ENCODE measurements at regions not wholly inside any gene's neighbourhood (a gene's known extent, or its start where the extent isn't known, plus 50 kb on each side); places are given as distances from the start of the nearest gene placed in this dataset.

DNA sequence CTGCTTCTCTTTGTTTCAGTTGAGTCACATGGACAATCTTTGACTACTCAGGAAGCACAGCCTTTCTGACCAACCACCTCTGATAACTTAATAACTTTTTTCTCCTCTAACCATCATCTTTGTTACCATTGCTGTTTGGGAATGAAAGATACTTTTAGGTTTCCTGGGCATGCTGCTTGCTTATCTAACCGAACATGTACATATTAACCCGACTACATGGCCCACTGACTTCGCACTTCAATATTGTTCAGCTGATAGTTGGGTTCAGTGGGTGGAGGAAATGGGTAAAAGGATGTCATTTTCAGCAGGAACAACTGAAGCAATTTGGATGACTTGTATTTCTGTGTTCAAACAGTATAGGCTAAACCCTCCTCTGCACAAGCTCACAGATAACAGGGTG, 214.3 kb downstream of the SQOR start:
- DNase-seq (ENCODE audit: low read depth): no peak
- H3K4me3 ChIP-seq (ENCODE audit: low read depth, low read length): no peak overlapping the region
- TF ChIP-seq, protein P1, sequence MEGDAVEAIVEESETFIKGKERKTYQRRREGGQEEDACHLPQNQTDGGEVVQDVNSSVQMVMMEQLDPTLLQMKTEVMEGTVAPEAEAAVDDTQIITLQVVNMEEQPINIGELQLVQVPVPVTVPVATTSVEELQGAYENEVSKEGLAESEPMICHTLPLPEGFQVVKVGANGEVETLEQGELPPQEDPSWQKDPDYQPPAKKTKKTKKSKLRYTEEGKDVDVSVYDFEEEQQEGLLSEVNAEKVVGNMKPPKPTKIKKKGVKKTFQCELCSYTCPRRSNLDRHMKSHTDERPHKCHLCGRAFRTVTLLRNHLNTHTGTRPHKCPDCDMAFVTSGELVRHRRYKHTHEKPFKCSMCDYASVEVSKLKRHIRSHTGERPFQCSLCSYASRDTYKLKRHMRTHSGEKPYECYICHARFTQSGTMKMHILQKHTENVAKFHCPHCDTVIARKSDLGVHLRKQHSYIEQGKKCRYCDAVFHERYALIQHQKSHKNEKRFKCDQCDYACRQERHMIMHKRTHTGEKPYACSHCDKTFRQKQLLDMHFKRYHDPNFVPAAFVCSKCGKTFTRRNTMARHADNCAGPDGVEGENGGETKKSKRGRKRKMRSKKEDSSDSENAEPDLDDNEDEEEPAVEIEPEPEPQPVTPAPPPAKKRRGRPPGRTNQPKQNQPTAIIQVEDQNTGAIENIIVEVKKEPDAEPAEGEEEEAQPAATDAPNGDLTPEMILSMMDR (IDR thresholded peaks at IDR 0.05; ENCODE audit: insufficient read depth, low read length): no peak

DNA sequence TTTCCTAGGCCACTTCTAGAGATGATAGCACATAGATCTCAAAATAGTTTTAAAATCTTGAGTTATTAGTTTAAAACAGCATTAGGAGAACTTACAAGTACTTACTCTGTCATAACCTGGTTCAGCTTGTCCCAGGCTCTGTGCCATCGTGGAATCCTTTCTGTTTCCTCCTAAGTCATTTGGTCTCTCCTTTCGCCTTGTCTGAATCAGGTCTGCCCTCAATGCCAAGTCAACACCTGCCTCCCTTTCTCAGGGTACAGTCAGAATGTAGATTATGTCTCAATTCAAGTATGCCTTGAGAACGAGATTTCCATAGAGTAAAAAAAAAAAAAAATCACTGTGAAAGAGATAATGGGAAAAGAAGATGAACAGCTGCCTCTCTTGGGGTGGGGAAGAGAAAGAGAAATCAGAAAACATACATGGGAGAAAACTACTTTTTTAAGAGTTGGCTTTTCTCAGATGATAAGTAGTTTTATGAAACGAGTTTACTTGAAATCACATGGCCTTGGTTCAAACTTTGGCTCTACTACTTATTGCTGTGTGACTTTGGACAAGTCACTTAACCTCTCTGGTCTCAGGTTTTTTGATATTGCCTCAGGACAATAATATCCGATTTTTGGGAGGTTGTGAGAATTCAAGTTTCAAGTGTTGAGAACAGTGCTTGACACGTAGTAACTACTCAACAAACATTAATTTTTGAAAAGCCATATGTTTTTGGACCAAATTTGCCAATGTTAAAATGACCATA, 219.8 kb downstream of the SQOR start:
- H3K4me3 ChIP-seq (ENCODE audit: low read depth, low read length): no peak overlapping the region
- TF ChIP-seq, protein P1 (IDR thresholded peaks at IDR 0.05; ENCODE audit: insufficient read depth, low read length): no peak
- DNase-seq (ENCODE audit: low read depth): no peak

DNA sequence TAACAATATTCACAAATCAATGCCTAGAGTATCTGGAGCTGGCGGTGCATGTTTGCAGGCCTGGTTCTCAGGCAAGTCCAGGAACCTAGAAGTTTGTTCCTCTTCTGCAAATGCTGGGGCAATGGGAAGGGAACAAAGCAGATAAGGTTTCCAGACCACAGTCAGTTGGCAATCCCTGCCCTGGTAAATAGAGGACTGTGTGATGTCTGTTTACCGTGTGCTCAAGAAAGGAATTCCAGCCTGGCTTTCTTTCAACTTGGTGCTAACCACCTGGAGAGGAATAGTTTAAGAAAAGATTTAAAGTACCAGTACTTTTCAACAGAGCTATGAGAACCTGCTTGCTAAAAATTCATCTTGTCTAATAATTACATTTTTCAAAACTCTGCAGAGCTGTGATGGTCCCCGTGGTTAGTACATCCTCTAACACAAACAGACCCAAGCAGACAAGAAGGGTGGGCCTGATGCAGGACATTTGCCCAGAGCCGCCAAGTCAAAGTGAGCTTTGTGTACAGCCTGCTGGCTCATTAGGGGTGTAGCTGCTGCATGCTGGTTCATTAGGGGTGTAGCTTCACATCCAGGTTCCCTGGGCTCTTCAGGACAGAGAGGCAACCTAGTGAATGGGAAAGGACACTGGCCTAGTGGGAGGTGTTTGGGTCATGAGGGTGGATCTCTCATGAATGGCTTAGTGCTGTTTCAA, 220.5 kb downstream of the SQOR start:
- TF ChIP-seq, protein P1 (IDR thresholded peaks at IDR 0.05; ENCODE audit: insufficient read depth, low read length): no peak

DNA sequence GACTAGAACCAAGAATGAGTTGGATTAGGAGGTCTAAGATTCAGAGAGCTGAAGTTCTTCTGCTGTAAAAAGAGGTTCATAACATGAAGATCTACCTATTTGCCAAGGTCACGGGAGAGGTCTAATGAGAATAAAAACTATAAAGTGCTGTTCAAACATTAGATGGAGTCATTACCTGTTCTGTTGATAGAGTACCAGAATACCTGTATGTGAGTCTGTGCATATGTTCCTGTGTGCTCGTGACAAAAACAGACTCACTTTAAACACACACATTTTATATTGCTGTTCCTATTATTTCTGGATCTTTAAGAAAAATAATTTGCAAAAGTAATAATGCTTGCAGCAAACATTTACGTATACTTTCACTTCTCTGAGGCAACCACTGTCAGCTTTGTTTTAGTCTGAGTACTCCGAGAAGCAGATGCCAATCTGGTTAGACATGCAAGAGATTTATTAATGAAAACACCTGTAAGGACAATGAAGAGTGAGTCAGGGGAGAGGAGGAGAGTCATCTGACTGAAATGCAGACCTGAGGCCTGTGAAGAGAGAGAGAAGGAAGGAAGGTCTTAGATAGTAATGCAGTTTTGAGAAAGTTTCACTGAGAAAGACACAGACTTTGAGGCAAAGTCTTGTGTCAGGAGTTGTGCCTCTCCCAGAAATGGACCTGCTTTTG, 221.2 kb downstream of the SQOR start:
- DNase-seq (ENCODE audit: low read depth): no peak
- TF ChIP-seq, protein P1 (IDR thresholded peaks at IDR 0.05; ENCODE audit: insufficient read depth, low read length): no peak
- no peak overlapping the region for H3K4me3 ChIP-seq (ENCODE audit: low read depth, low read length)

More for the DNA sequence above, 220.5 kb downstream of the SQOR start:
- H3K4me3 ChIP-seq (ENCODE audit: low read depth, low read length): no peak overlapping the region
- no peak for DNase-seq (ENCODE audit: low read depth)

DNA sequence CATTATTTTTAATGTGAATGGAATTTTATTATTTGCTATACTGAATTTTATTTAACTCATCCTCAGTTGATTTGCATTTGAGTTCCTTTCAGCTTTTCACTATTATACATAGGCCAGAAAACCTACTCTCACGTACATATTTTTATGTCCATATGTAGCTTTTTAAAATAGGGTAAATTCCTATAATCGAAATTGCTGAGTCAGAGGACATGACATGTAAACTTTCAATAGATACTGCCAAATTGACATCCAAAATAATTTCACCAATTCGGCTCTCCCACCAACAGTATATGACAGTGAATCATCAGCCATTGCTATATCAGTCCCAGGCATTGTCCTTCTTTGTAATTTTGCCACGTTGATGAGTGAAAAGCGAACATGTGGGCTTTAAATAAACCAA, 222.5 kb downstream of the SQOR start:
- H3K4me3 ChIP-seq (ENCODE audit: low read depth, low read length): no peak overlapping the region
- TF ChIP-seq, protein P1 (IDR thresholded peaks at IDR 0.05; ENCODE audit: insufficient read depth, low read length): no peak

DNA sequence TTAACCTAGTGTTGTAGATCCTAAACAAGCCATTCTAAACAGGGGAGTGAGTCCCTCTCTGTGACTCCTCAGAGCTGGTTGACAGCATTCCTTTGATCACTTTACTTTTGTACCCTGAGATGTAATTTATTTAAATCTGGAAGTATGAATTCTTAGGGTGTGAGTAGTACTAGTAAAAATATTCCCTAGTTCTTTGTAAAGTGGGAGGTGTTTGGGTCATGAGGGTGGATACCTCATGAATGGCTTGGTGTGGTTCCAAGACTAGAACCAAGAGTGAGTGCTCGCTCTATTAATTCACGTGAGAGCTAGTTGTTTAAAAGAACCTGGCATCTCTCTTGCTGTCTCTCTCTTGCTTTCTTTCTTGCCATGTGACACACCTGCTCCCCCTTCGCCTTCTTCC, 223.7 kb downstream of the SQOR start:
- DNase-seq (ENCODE audit: low read depth): no peak
- H3K4me3 ChIP-seq (ENCODE audit: low read depth, low read length): no peak overlapping the region
- TF ChIP-seq, protein P1 (IDR thresholded peaks at IDR 0.05; ENCODE audit: insufficient read depth, low read length): no peak

More for the DNA sequence above, 222.5 kb downstream of the SQOR start:
- DNase-seq (ENCODE audit: low read depth): no peak

Measured in fibroblast of the aortic adventitia (primary cell).